ENCODE measurements at regions not wholly inside any gene's neighbourhood (a gene's known extent, or its start where the extent isn't known, plus 50 kb on each side); places are given as distances from the start of the nearest gene placed in this dataset.

DNA sequence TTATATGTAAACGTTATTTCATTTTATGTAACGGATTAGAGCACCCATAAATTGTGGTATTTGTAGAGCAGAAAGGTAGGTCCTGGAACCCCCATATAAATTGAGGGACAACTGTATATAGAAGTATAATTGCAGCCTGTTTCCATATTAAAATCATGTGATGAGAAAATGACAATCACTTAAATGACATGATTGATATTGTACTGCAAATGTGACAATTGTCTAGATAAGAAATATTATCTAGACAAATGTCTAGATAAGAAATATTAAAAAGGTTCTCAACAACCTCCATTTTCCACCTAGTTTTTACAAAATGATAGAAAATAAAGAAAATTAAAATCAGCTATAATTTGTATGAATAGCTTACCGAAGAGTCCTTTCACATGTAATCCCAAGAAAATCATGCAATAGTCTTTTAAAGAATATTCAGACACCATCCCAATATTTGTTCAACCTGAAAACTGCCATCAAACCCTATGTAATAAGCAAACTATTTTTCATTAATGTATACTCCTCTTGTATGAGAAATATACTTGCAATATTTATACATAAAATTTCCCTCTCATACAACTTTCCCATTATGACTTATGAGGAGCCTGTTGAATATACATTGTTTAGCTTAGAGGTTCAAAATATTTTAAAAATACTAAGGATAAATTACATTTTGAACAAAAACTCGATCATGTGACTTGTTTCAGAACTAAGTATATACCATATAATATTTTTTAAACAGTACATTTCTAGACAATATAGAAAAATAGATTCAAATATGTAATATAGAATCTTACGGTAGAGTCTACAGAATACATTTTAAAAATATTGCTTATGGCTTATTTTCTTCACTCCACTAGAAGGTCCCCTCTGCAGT is 153.2 kb downstream of the CRPPA start:
- no peak for TF ChIP-seq CTCF (IDR thresholded peaks at IDR 0.05)
- TF ChIP-seq POLR2A (IDR thresholded peaks at IDR 0.05) = no peak
